Transverse colon (tissue), 4 donors: ENCODE measurements at regions not wholly inside any gene's neighbourhood (a gene's known extent, or its start where the extent isn't known, plus 50 kb on each side); places are given as distances from the start of the nearest gene placed in this dataset.

ENCODE experiments used
- DNase-seq: peaks from one replicate; pipeline ENCODE4 v3.0.0-alpha.2; 2019
- H3K27ac ChIP-seq, 4 donors: fragments of 200-600 bp; sonication (generic); 2 replicates each; pipeline ENCODE4 v1.5.1; 2016 to 2018; ENCODE audit warnings: inconsistent platforms in 4 of 4
- H3K27me3 ChIP-seq: fragments of 200-600 bp; sonication (generic); 2 replicates; pipeline ENCODE4 v1.5.1; 2017; ENCODE audit warnings: inconsistent platforms
- H3K36me3 ChIP-seq, 4 donors: fragments of 200-600 bp; sonication (generic); 2 replicates each; pipeline ENCODE4 v1.5.1; 2017 to 2019; ENCODE audit warnings: inconsistent platforms in 4 of 4
- H3K4me1 ChIP-seq, 4 donors: fragments of 200-600 bp; sonication (generic); 2 replicates each; pipeline ENCODE4 v1.5.1; 2017 to 2020; ENCODE audit warnings: inconsistent platforms in 4 of 4
- H3K4me3 ChIP-seq, 4 donors: fragments of 200-600 bp; sonication (generic); 1 replicate in 1 of 4; 2 replicates in 3 of 4; pipeline versions ENCODE4 v1.5.1 to v1.6.1; 2017 to 2019; ENCODE audit warnings: inconsistent platforms in 4 of 4
- H3K9me3 ChIP-seq, 2 donors: fragments of 200-600 bp; sonication (generic); 2 replicates each; pipeline ENCODE4 v1.5.1; 2017 to 2019; ENCODE audit warnings: inconsistent platforms in 2 of 2
- EP300 ChIP-seq: sonication (generic); formaldehyde crosslinking; IDR thresholded peaks from one replicate; pipeline ENCODE4 v1.6.1; 2017; ENCODE audit warnings: antibody characterized with exemption, low read depth
- POLR2A ChIP-seq: fragments of 450-650 bp; IDR thresholded peaks from one replicate; pipeline ENCODE4 v1.6.1; 2016; ENCODE audit warnings: antibody characterized with exemption, mild to moderate bottlenecking, moderate library complexity
- POLR2AphosphoS5 ChIP-seq, 3 donors: sonication (generic); formaldehyde crosslinking; IDR thresholded peaks; one replicate each; pipeline ENCODE4 v1.6.1; 2016; ENCODE audit warnings: antibody characterized with exemption in 3 of 3
- WGBS, 2 donors: methylation state at CpG; one replicate each; pipeline ENCODE4 v1.1.5; 2018; ENCODE audit warnings: low coverage in 1 of 2; 5-methylcytosine and 5-hydroxymethylcytosine counted together
- in situ Hi-C, 4 donors: fragments of 200-750 bp; cut with MboI; loops; one replicate each; pipeline versions ENCODE4 v1.15.0 to v1.15.1; 2017; ENCODE audit warnings: low sequenced_read_pairs in 3 of 4, low pct_ligation_motif_present in 1 of 4, low pct_unique_long_range_greater_than_20kb in 1 of 4
- intact Hi-C: fragments of 100-400 bp; cut with DNase I; formaldehyde crosslinking; loops from one replicate; pipeline ENCODE4 v1.15.1; 2023; ENCODE audit warnings: low total_unique reads
- TF ChIP-seq, protein P1 (sequence below), 5 experiments: fragments of 200-600 bp in 3 of 5; fragments of 450-650 bp in 2 of 5; sonication (generic) in 3 of 5; IDR thresholded peaks; 1 replicate in 2 of 5; 2 replicates in 3 of 5; pipeline ENCODE4 v1.5.1; 2016 to 2017; ENCODE audit warnings: antibody characterized with exemption in 5 of 5, inconsistent platforms in 3 of 5, mild to moderate bottlenecking in 2 of 5, moderate library complexity in 1 of 5

- DNase-seq = no peak
- peaks cover 0 to 10% (median 0%) of the 10 kb centered on the region in 4 donors for H3K36me3 ChIP-seq
- H3K27ac ChIP-seq = no peak overlapping the region
- H3K4me1 ChIP-seq = peaks cover 6 to 17% (median 7%) of the 10 kb centered on the region in 4 donors
- no peak for TF ChIP-seq POLR2AphosphoS5 (IDR thresholded peaks at IDR 0.05)
- TF ChIP-seq, protein P1, sequence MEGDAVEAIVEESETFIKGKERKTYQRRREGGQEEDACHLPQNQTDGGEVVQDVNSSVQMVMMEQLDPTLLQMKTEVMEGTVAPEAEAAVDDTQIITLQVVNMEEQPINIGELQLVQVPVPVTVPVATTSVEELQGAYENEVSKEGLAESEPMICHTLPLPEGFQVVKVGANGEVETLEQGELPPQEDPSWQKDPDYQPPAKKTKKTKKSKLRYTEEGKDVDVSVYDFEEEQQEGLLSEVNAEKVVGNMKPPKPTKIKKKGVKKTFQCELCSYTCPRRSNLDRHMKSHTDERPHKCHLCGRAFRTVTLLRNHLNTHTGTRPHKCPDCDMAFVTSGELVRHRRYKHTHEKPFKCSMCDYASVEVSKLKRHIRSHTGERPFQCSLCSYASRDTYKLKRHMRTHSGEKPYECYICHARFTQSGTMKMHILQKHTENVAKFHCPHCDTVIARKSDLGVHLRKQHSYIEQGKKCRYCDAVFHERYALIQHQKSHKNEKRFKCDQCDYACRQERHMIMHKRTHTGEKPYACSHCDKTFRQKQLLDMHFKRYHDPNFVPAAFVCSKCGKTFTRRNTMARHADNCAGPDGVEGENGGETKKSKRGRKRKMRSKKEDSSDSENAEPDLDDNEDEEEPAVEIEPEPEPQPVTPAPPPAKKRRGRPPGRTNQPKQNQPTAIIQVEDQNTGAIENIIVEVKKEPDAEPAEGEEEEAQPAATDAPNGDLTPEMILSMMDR (IDR thresholded peaks at IDR 0.05) = no peak
- no peak for TF ChIP-seq POLR2A
- no peak for TF ChIP-seq EP300
- H3K9me3 ChIP-seq = no peaks in the 10 kb centered on the region
- intact Hi-C loops = loop anchor here (5.0 to 10.0 kb wide), 2 partner anchors 61 to 247 kb away; no protein-coding TSS in a partner anchor
- WGBS, 2 donors = 46 to 67% methylated on average over 4 to 12 of the region's 12 CpGs
- H3K4me3 ChIP-seq = no peak overlapping the region
- in situ Hi-C loops = loop anchor here in 1 of 4 donors (10.0 kb wide), 1 partner anchor 239 kb away; no protein-coding TSS in a partner anchor
- H3K27me3 ChIP-seq = no peaks in the 10 kb centered on the region
Measured at GRCh38 chr15:62845241-62846126, 197.1 kb upstream of the TPM1 start.

- intact Hi-C loops = loop anchor here (5.0 to 10.0 kb wide), 2 partner anchors 61 to 246 kb away; no protein-coding TSS in a partner anchor
- no peak for DNase-seq
Measured at GRCh38 chr15:62846131-62846804, 196.3 kb upstream of the TPM1 start.

DNA sequence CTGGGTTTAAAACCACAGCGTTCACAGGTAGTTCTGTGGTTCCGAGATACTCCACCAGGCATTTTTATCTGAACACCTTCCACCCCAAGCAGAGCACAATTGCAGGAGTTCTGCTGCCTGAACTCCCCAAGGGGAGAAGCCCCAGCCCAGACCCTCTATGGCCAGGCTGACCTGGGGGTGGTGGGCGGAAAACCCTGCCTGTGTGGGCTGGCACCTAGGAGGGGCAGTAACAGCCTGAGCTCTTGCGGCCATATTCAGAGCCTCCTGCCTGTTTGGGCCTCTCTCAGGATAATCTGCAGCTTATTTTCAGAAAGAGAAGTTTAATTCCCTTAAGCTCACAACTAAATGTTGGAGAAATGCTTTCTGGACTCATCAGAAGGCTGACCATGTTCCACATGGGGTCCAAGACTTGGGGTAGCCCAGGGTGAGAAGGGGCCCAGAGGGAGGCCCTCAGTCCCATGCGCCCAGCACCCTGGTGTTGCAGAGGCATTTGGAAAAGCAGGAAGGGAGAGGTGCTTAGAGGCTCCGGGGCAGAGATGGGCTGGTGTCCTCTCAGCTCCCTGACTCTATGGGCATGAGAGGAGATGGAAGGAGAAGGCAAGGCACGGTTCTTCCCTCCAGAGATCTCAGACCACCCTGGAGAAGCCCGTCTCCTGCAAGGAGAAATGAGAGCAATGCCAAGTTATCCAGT is 195.6 kb upstream of the TPM1 start:
- no peaks in the 10 kb centered on the region for H3K36me3 ChIP-seq
- H3K4me1 ChIP-seq = peaks cover 6 to 17% (median 7%) of the 10 kb centered on the region in 4 donors
- no peak overlapping the region for H3K27ac ChIP-seq
- in situ Hi-C loops = loop anchor here in 1 of 4 donors (10.0 kb wide), 1 partner anchor 238 kb away; no protein-coding TSS in a partner anchor
- 80 to 87% methylated on average over 1 to 8 of the region's 8 CpGs for WGBS, 2 donors
- H3K27me3 ChIP-seq = no peaks in the 10 kb centered on the region
- TF ChIP-seq POLR2AphosphoS5 (IDR thresholded peaks at IDR 0.05) (no peak), POLR2A (no peak), EP300 (no peak)
- TF ChIP-seq, protein P1 (IDR thresholded peaks at IDR 0.05) = no peak
- no peaks in the 10 kb centered on the region for H3K9me3 ChIP-seq
- H3K4me3 ChIP-seq = no peak overlapping the region
- intact Hi-C loops = loop anchor here (5.0 to 10.0 kb wide), 2 partner anchors 62 to 245 kb away; no protein-coding TSS in a partner anchor
- DNase-seq = no peak

More at GRCh38 chr15:62846131-62846804, 196.3 kb upstream of the TPM1 start:
- Histone ChIP-seq H3K27ac (no peak overlapping the region), H3K36me3 (peaks cover 0 to 4% (median 0%) of the 10 kb centered on the region in 4 donors), H3K9me3 (no peaks in the 10 kb centered on the region), H3K4me1 (peaks cover 6 to 17% (median 7%) of the 10 kb centered on the region in 4 donors), H3K4me3 (no peak overlapping the region), H3K27me3 (no peaks in the 10 kb centered on the region)
- TF ChIP-seq POLR2AphosphoS5 (IDR thresholded peaks at IDR 0.05) = no peak
- TF ChIP-seq, protein P1 (IDR thresholded peaks at IDR 0.05) = no peak
- no peak for TF ChIP-seq POLR2A
- no peak for TF ChIP-seq EP300
- WGBS, 2 donors = 87% methylated on average over 7 to 10 of the region's 10 CpGs
- in situ Hi-C loops = loop anchor here in 1 of 4 donors (10.0 kb wide), 1 partner anchor 239 kb away; no protein-coding TSS in a partner anchor
